Activated T-helper 2 cell treated with anti-CD3 and anti-CD28 coated beads, Interferon-gamma antibody, Interleukin-2, Interleukin-4, amounts not matched to agents 10 μg/mL and 5 μg/mL and 100 μg/mL, durations not matched to agents 14 hours and 24 hours and 36 hours (primary cell): ENCODE measurements at regions not wholly inside any gene's neighbourhood (a gene's known extent, or its start where the extent isn't known, plus 50 kb on each side); places are given as distances from the start of the nearest gene placed in this dataset.

Source experiments
- DNase-seq: peaks from one replicate; pipeline ENCODE4 v3.0.0; 2021; ENCODE audit warnings: low spot score
- H3K27ac Mint-ChIP-seq: one replicate; pipeline ENCODE4 v1.8.0; 2021; ENCODE audit warnings: mixed read lengths
- H3K27me3 Mint-ChIP-seq: one replicate; pipeline ENCODE4 v1.8.0; 2021; ENCODE audit warnings: low read depth, mixed read lengths
- H3K36me3 Mint-ChIP-seq: one replicate; pipeline ENCODE4 v1.8.0; 2021; ENCODE audit warnings: low read depth, mixed read lengths
- H3K4me1 Mint-ChIP-seq: one replicate; pipeline ENCODE4 v1.8.0; 2021; ENCODE audit warnings: low read depth, mixed read lengths
- H3K4me3 Mint-ChIP-seq: one replicate; pipeline ENCODE4 v1.8.0; 2021; ENCODE audit warnings: low read depth, mild to moderate bottlenecking, moderate library complexity, mixed read lengths
- H3K9me3 Mint-ChIP-seq: one replicate; pipeline ENCODE4 v1.8.0; 2021; ENCODE audit warnings: mixed read lengths
- intact Hi-C: fragments of 100-400 bp; cut with micrococcal nuclease; formaldehyde crosslinking; loops from one replicate; pipeline ENCODE4 v1.15.1; 2023

GRCh38 chr12:27382924-27383323 lies 50.3 kb downstream of the BMAL2 start:
- DNase-seq: no peak
- Mint-ChIP-seq H3K9me3 (no peaks in the 10 kb centered on the region), H3K4me1 (peaks cover 5% of the 10 kb centered on the region), H3K27me3 (no peaks in the 10 kb centered on the region), H3K27ac (no peak overlapping the region), H3K4me3 (no peak overlapping the region), H3K36me3 (peaks cover 21% of the 10 kb centered on the region)
- intact Hi-C loops: loop anchor here (5.0 kb wide), 1 partner anchor 51 kb away; the partner anchor contains the start of gene BMAL2

DNA sequence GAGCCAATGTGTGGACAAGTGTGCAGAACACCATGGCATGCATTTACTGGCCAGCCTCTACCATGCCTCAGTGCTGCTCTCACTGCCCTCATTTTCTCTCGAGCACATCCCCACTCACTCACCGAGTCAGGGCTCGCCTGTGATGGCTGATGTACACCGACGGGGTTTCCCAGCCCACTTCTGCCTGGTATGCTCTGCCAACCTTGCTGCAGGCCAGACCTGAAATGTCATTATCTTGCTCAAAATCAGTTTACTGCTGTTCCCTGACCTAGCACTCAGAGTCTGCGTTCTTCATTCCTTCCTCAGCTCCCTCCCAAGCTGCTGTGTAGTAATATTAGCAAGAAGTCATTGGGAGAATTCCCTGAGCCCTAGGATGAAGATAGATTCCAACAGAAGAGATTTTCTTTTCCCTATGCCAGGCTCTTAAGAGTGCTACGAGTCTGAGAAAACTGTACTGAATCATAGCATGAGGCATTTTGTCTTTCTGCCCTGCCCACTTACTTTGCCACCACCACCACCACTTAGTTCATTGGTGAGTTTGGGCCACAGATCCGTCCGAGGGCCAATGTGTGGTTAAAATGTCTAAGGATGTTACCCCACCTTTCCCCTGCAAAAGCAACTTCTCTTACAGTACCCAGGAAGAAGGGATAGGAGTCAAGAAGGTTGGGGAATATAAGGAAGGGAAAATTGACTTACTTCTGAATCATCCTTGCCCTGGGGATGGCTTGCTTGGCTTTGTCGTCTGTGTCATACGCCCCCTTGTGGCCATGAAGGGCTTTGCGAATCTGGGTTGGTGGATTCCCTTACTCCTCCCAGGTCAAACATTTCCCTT lies 51.0 kb downstream of the BMAL2 start:
- H3K27me3 Mint-ChIP-seq: no peaks in the 10 kb centered on the region
- intact Hi-C loops: loop anchor here (5.0 kb wide), 1 partner anchor 51 kb away; the partner anchor contains the start of gene BMAL2
- DNase-seq: peak; percentile 52

GRCh38 chr12:27384261-27384590 lies 51.6 kb downstream of the BMAL2 start:
- Mint-ChIP-seq H3K27me3 (no peaks in the 10 kb centered on the region), H3K4me3 (no peak overlapping the region), H3K4me1 (peaks cover 5% of the 10 kb centered on the region), H3K27ac (no peak overlapping the region), H3K36me3 (peaks cover 28% of the 10 kb centered on the region), H3K9me3 (no peaks in the 10 kb centered on the region)
- DNase-seq: no peak
- intact Hi-C loops: loop anchor here (5.0 kb wide), 1 partner anchor 52 kb away; the partner anchor contains the start of gene BMAL2

More for the DNA sequence above, 51.0 kb downstream of the BMAL2 start:
- Mint-ChIP-seq H3K4me1 (peaks cover 5% of the 10 kb centered on the region), H3K9me3 (no peaks in the 10 kb centered on the region), H3K36me3 (peaks cover 28% of the 10 kb centered on the region), H3K27ac (no peak overlapping the region), H3K4me3 (no peak overlapping the region)

- H3K4me3 Mint-ChIP-seq: no peak overlapping the region
- H3K27ac Mint-ChIP-seq: no peak overlapping the region
- H3K4me1 Mint-ChIP-seq: peaks cover 5% of the 10 kb centered on the region
- H3K27me3 Mint-ChIP-seq: no peaks in the 10 kb centered on the region
- H3K9me3 Mint-ChIP-seq: no peaks in the 10 kb centered on the region
- peaks cover 38% of the 10 kb centered on the region for H3K36me3 Mint-ChIP-seq
- intact Hi-C loops: no loop called here
- no peak for DNase-seq
Observed at GRCh38 chr12:27385766-27386564, 53.3 kb downstream of the BMAL2 start.

- H3K4me3 Mint-ChIP-seq: no peak overlapping the region
- H3K36me3 Mint-ChIP-seq: peaks cover 46% of the 10 kb centered on the region
- intact Hi-C loops: no loop called here
- peaks cover 5% of the 10 kb centered on the region for H3K4me1 Mint-ChIP-seq
- no peaks in the 10 kb centered on the region for H3K27me3 Mint-ChIP-seq
- no peak overlapping the region for H3K27ac Mint-ChIP-seq
- no peak for DNase-seq
- H3K9me3 Mint-ChIP-seq: no peaks in the 10 kb centered on the region
Observed at GRCh38 chr12:27387473-27387872, 54.8 kb downstream of the BMAL2 start.

DNA sequence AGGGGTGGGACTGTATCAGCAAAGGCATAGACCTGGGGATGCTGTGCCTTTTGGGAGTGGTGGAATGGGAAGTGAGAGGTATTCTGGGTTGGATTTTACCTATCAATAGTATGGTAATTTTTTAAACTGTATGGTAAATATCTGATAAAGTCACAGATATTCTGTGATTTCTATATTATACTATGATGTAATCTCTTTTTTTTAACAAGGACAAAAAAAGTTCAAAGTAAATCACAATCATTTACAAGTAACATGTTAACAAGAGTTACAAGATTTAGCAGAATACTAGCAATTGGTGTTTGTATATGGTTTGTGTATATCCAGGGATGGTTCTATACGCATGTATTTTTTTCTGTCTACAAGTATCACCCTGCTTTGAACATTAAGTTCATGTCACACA lies 56.0 kb downstream of the BMAL2 start:
- H3K4me3 Mint-ChIP-seq: no peak overlapping the region
- DNase-seq: no peak
- peaks cover 3% of the 10 kb centered on the region for H3K4me1 Mint-ChIP-seq
- peaks cover 43% of the 10 kb centered on the region for H3K36me3 Mint-ChIP-seq
- intact Hi-C loops: no loop called here
- H3K27ac Mint-ChIP-seq: no peak overlapping the region
- H3K9me3 Mint-ChIP-seq: no peaks in the 10 kb centered on the region
- H3K27me3 Mint-ChIP-seq: no peaks in the 10 kb centered on the region

DNA sequence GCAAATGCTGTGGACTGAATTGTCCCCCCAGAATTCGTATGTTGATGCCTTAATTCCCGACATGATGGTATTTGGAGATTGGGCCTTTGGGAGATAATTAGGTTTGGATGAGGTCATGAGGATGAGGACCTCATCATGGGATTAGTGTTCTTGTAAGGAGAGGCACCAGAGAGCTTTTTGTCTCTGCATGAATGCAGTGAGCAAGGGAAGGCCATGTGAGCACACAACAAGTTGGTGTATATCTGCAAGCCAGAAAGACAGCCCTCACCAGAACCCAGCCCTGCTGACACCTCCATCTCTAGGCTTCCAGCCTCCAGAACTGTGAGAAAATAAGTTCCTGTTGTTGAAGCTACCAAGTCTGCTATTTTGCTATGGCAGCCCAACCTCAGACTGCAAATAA lies 51.9 kb upstream of the SMCO2 start:
- DNase-seq: no peak
- Mint-ChIP-seq H3K36me3 (peaks cover 38% of the 10 kb centered on the region), H3K27me3 (no peaks in the 10 kb centered on the region), H3K4me1 (no peaks in the 10 kb centered on the region), H3K4me3 (no peak overlapping the region), H3K9me3 (no peaks in the 10 kb centered on the region), H3K27ac (no peak overlapping the region)
- intact Hi-C loops: loop anchor here (10.0 kb wide), 1 partner anchor 670 kb away; no protein-coding TSS in a partner anchor

GRCh38 chr12:27396216-27396815 lies 50.2 kb upstream of the SMCO2 start:
- Mint-ChIP-seq H3K4me1 (no peaks in the 10 kb centered on the region), H3K36me3 (peaks cover 34% of the 10 kb centered on the region), H3K27ac (no peak overlapping the region), H3K4me3 (no peak overlapping the region), H3K9me3 (no peaks in the 10 kb centered on the region), H3K27me3 (no peaks in the 10 kb centered on the region)
- intact Hi-C loops: loop anchor here (10.0 kb wide), 1 partner anchor 672 kb away; no protein-coding TSS in a partner anchor
- no peak for DNase-seq
